SU-DHL-6 (cell line): ENCODE measurements at regions not wholly inside any gene's neighbourhood (a gene's known extent, or its start where the extent isn't known, plus 50 kb on each side); places are given as distances from the start of the nearest gene placed in this dataset.

ENCODE experiments used
- EZH2phosphoT487 ChIP-seq: fragments of 200-600 bp; sonication (generic), shearing (Covaris generic); conservative IDR thresholded peaks from 2 replicates; pipeline ENCODE4 v1.6.1; 2018; ENCODE audit warnings: mild to moderate bottlenecking, antibody characterized with exemption, low read length, moderate library complexity, mixed read lengths
- TF ChIP-seq, protein P1 (sequence below): fragments of 200-600 bp; sonication (generic); IDR thresholded peaks from one replicate; pipeline ENCODE4 v1.5.1; 2017; ENCODE audit warnings: antibody characterized with exemption, mild to moderate bottlenecking, low read length, moderate library complexity; ENCODE audit not compliant: insufficient read depth, poor library complexity, severe bottlenecking

DNA sequence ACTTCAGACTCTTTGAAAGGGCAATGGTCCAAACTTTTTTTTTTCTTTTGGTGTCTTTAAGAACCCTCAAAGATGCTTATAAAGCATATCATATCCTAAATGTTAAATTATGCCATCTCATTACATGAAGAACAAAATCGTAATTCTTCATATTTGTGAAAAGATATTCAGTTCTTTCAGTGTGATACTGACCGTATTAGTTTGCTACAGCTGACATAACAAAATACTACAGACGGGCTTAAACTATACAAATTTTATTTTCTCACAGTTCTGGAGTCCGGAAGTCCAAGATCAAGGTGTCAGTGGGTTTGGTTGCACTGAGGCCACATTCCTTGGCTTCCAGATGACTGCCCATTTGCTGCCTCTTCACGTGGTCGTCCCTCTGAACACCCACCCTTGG is 1377.2 kb upstream of the ZEB2 start:
- TF ChIP-seq, protein P1, sequence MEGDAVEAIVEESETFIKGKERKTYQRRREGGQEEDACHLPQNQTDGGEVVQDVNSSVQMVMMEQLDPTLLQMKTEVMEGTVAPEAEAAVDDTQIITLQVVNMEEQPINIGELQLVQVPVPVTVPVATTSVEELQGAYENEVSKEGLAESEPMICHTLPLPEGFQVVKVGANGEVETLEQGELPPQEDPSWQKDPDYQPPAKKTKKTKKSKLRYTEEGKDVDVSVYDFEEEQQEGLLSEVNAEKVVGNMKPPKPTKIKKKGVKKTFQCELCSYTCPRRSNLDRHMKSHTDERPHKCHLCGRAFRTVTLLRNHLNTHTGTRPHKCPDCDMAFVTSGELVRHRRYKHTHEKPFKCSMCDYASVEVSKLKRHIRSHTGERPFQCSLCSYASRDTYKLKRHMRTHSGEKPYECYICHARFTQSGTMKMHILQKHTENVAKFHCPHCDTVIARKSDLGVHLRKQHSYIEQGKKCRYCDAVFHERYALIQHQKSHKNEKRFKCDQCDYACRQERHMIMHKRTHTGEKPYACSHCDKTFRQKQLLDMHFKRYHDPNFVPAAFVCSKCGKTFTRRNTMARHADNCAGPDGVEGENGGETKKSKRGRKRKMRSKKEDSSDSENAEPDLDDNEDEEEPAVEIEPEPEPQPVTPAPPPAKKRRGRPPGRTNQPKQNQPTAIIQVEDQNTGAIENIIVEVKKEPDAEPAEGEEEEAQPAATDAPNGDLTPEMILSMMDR: no peak
- no peak for TF ChIP-seq EZH2phosphoT487
